HG02798 (cell line): ENCODE measurements at regions not wholly inside any gene's neighbourhood (a gene's known extent, or its start where the extent isn't known, plus 50 kb on each side); places are given as distances from the start of the nearest gene placed in this dataset.

Experiments
- ATAC-seq: cut with Tn5 transposase; IDR thresholded peaks from one replicate; pipeline ENCODE4 v1.9.1; 2021; ENCODE audit warnings: mild to moderate bottlenecking; ENCODE audit not compliant: unreplicated experiment, poor library complexity

- ATAC-seq = no peak
Observed at GRCh38 chr14:98564541-98564940, 707.5 kb downstream of the BCL11B start.

- no peak for ATAC-seq
Observed at GRCh38 chr14:98571104-98571503, 700.9 kb downstream of the BCL11B start.

- no peak for ATAC-seq
Observed at GRCh38 chr14:98573082-98573481, 698.9 kb downstream of the BCL11B start.

- ATAC-seq = no peak
Observed at GRCh38 chr14:98576463-98576862, 695.5 kb downstream of the BCL11B start.

- ATAC-seq = no peak
Observed at GRCh38 chr14:98578204-98578603, 693.8 kb downstream of the BCL11B start.

GRCh38 chr14:98579140-98579539 lies 692.9 kb downstream of the BCL11B start:
- ATAC-seq = no peak

- ATAC-seq = no peak
Observed at GRCh38 chr14:98580131-98580678, 691.8 kb downstream of the BCL11B start.

- ATAC-seq = no peak
Observed at GRCh38 chr14:98582276-98582675, 689.7 kb downstream of the BCL11B start.

GRCh38 chr14:98591161-98591560 lies 680.8 kb downstream of the BCL11B start:
- ATAC-seq = no peak

GRCh38 chr14:98592611-98593170 lies 679.3 kb downstream of the BCL11B start:
- ATAC-seq = no peak

- no peak for ATAC-seq
Observed at GRCh38 chr14:98593361-98593761, 678.6 kb downstream of the BCL11B start.

- no peak for ATAC-seq
Observed at GRCh38 chr14:98594156-98594555, 677.8 kb downstream of the BCL11B start.

GRCh38 chr14:98598576-98598975 lies 673.4 kb downstream of the BCL11B start:
- no peak for ATAC-seq

GRCh38 chr14:98599082-98599481 lies 672.9 kb downstream of the BCL11B start:
- no peak for ATAC-seq

GRCh38 chr14:98602983-98603382 lies 669.0 kb downstream of the BCL11B start:
- no peak for ATAC-seq

GRCh38 chr14:98605043-98605442 lies 667.0 kb downstream of the BCL11B start:
- ATAC-seq = no peak

GRCh38 chr14:98606041-98606640 lies 665.9 kb downstream of the BCL11B start:
- no peak for ATAC-seq

GRCh38 chr14:98606816-98607215 lies 665.2 kb downstream of the BCL11B start:
- ATAC-seq = no peak

- no peak for ATAC-seq
Observed at GRCh38 chr14:98607341-98607910, 664.6 kb downstream of the BCL11B start.

GRCh38 chr14:98608071-98609060 lies 663.6 kb downstream of the BCL11B start:
- ATAC-seq = no peak
